Suprapubic skin (tissue), 4 donors: ENCODE measurements at regions not wholly inside any gene's neighbourhood (a gene's known extent, or its start where the extent isn't known, plus 50 kb on each side); places are given as distances from the start of the nearest gene placed in this dataset.
"Not testable (repeated sequence)": the region's sequence is repeated elsewhere in the genome, so short reads cannot be mapped to it uniquely, and the experiment has no call there.

ENCODE experiments used
- DNase-seq, 2 donors: peaks; one replicate each; pipeline ENCODE4 v3.0.0-alpha.2; 2019; ENCODE audit warnings: low spot score in 2 of 2
- H3K27ac ChIP-seq: fragments of 200-600 bp; sonication (generic); one replicate; pipeline ENCODE4 v1.5.1; 2019
- H3K27me3 ChIP-seq: fragments of 200-600 bp; sonication (generic); one replicate; pipeline ENCODE4 v1.5.1; 2019
- H3K36me3 ChIP-seq: fragments of 200-600 bp; sonication (generic); one replicate; pipeline ENCODE4 v1.5.1; 2019
- H3K4me1 ChIP-seq: fragments of 200-600 bp; sonication (generic); one replicate; pipeline ENCODE4 v1.5.1; 2019
- H3K4me3 ChIP-seq: fragments of 200-600 bp; sonication (generic); one replicate; pipeline ENCODE4 v1.5.1; 2019; ENCODE audit warnings: mild to moderate bottlenecking
- H3K9me3 ChIP-seq: fragments of 200-600 bp; sonication (generic); one replicate; pipeline ENCODE4 v1.5.1; 2019
- CTCF ChIP-seq, 2 donors: fragments of 200-600 bp in 1 of 2; fragments of 450-650 bp in 1 of 2; sonication (generic) in 1 of 2; IDR thresholded peaks; one replicate each; pipeline ENCODE4 v1.5.1; 2016 to 2019; ENCODE audit warnings: antibody characterized with exemption in 2 of 2, mild to moderate bottlenecking in 1 of 2, moderate library complexity in 1 of 2
- EP300 ChIP-seq: sonication (generic); formaldehyde crosslinking; IDR thresholded peaks from one replicate; pipeline ENCODE4 v1.6.1; 2017; ENCODE audit warnings: antibody characterized with exemption
- POLR2A ChIP-seq, 2 donors: fragments of 450-650 bp; IDR thresholded peaks; one replicate each; pipeline ENCODE4 v1.6.1; 2017; ENCODE audit warnings: antibody characterized with exemption in 2 of 2, mild to moderate bottlenecking in 2 of 2, moderate library complexity in 2 of 2
- POLR2AphosphoS5 ChIP-seq, 3 donors: sonication (generic); formaldehyde crosslinking; IDR thresholded peaks; one replicate each; pipeline ENCODE4 v1.6.1; 2017; ENCODE audit warnings: antibody characterized with exemption in 3 of 3
- WGBS: methylation state at CpG from one replicate; pipeline ENCODE4 v1.1.5; 2018; 5-methylcytosine and 5-hydroxymethylcytosine counted together

GRCh38 chrX:74117962-74118902, 185.7 kb upstream of the ZCCHC13 start:
- H3K36me3 ChIP-seq = no peaks in the 10 kb centered on the region
- DNase-seq = no peak
- no peak overlapping the region for H3K4me3 ChIP-seq
- no peaks in the 10 kb centered on the region for H3K27me3 ChIP-seq
- H3K4me1 ChIP-seq = no peaks in the 10 kb centered on the region
- TF ChIP-seq POLR2AphosphoS5 (IDR thresholded peaks at IDR 0.05) (no peak), POLR2A (IDR thresholded peaks at IDR 0.05) (no peak), EP300 (no peak), CTCF (IDR thresholded peaks at IDR 0.05) (no peak)
- 45% methylated on average over 10 of the region's 10 CpGs for WGBS
- no peak overlapping the region for H3K27ac ChIP-seq
- H3K9me3 ChIP-seq = no peaks in the 10 kb centered on the region

GRCh38 chrX:74111245-74111644, 192.7 kb upstream of the ZCCHC13 start:
- no peak for DNase-seq
- no peaks in the 10 kb centered on the region for H3K4me1 ChIP-seq
- TF ChIP-seq CTCF (IDR thresholded peaks at IDR 0.05) (no peak), POLR2A (IDR thresholded peaks at IDR 0.05) (no peak), EP300 (no peak), POLR2AphosphoS5 (IDR thresholded peaks at IDR 0.05) (no peak)
- no peak overlapping the region for H3K27ac ChIP-seq
- no peaks in the 10 kb centered on the region for H3K27me3 ChIP-seq
- H3K4me3 ChIP-seq = no peak overlapping the region
- H3K36me3 ChIP-seq = no peaks in the 10 kb centered on the region
- H3K9me3 ChIP-seq = no peaks in the 10 kb centered on the region

- Histone ChIP-seq H3K27ac (no peak overlapping the region), H3K9me3 (no peaks in the 10 kb centered on the region), H3K4me1 (no peaks in the 10 kb centered on the region), H3K27me3 (no peaks in the 10 kb centered on the region), H3K4me3 (no peak overlapping the region), H3K36me3 (no peaks in the 10 kb centered on the region)
- no peak for DNase-seq
- TF ChIP-seq CTCF (IDR thresholded peaks at IDR 0.05) = no peak
- no peak for TF ChIP-seq EP300
- TF ChIP-seq POLR2A (IDR thresholded peaks at IDR 0.05) = no peak
- no peak for TF ChIP-seq POLR2AphosphoS5 (IDR thresholded peaks at IDR 0.05)
Observed at GRCh38 chrX:74107666-74108065, 196.3 kb upstream of the ZCCHC13 start.

- Histone ChIP-seq H3K36me3 (no peaks in the 10 kb centered on the region), H3K27me3 (no peaks in the 10 kb centered on the region), H3K27ac (no peak overlapping the region), H3K9me3 (no peaks in the 10 kb centered on the region), H3K4me1 (no peaks in the 10 kb centered on the region), H3K4me3 (no peak overlapping the region)
- no peak for DNase-seq
- WGBS = 73% methylated on average over 2 of the region's 3 CpGs
- no peak for TF ChIP-seq POLR2AphosphoS5 (IDR thresholded peaks at IDR 0.05)
- TF ChIP-seq POLR2A (IDR thresholded peaks at IDR 0.05) = no peak
- no peak for TF ChIP-seq EP300
- TF ChIP-seq CTCF (IDR thresholded peaks at IDR 0.05) = no peak
Observed at GRCh38 chrX:74104356-74105015, 199.5 kb upstream of the ZCCHC13 start.

- H3K36me3 ChIP-seq, DNase-seq, H3K27me3 ChIP-seq, H3K27ac ChIP-seq, H3K4me3 ChIP-seq, H3K9me3 ChIP-seq, H3K4me1 ChIP-seq: not testable (repeated sequence)
- 100% methylated on average over 2 of the region's 31 CpGs for WGBS
Observed at GRCh38 chrX:74098407-74098806, 205.6 kb upstream of the ZCCHC13 start.
